ENCODE measurements at regions not wholly inside any gene's neighbourhood (a gene's known extent, or its start where the extent isn't known, plus 50 kb on each side); places are given as distances from the start of the nearest gene placed in this dataset.

- TF ChIP-seq POLR2A (IDR thresholded peaks at IDR 0.05), result no peak
- TF ChIP-seq CTCF (IDR thresholded peaks at IDR 0.05), result no peak
- no peak for TF ChIP-seq POLR2AphosphoS5 (IDR thresholded peaks at IDR 0.05)
- 57% methylated on average over 10 of the region's 10 CpGs for WGBS
- H3K27ac ChIP-seq, result no peak overlapping the region
- DNase-seq (ENCODE audit: low spot score), result no peak
- H3K9me3 ChIP-seq, result no peaks in the 10 kb centered on the region
- H3K27me3 ChIP-seq (replicated peaks; ENCODE audit: insufficient read depth), result no peaks in the 10 kb centered on the region
- intact Hi-C loops (cut with DNase I), result no loop called here
- H3K4me3 ChIP-seq, result no peak overlapping the region
- H3K36me3 ChIP-seq, result no peaks in the 10 kb centered on the region
- H3K4me1 ChIP-seq (replicated peaks), result no peaks in the 10 kb centered on the region
Measured at GRCh38 chr12:132422040-132422380, 67.9 kb upstream of the FBRSL1 start.

DNA sequence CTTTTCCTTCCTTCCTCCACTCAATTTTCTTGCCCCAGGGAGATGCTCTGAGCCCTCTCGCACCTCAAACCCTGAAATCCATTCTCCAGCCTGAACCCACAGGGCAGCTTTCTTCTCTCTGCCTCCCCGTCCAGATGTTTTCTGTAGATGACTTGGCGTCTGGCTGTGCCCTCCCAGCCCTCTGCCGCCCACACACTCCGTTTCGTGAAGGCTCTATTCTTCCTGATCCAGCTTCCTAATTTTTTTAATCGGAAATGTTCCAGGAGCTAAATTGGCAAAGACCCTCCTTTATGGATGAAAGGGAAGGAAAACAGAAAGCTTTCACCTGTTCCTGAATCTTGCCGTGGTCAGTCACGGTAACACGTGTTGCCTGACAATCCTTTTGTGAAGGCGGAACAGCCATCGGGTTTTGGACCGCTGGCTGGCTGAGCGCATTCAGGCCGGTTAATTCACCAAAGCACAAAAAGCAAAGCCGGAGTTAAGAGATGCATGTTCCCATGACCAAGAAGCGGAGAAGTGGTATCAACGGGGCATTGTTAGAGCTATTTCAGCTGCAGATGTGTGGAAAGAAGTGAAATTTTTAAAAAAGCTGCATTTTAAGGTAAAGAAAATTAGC is 70.2 kb upstream of the FBRSL1 start:
- Histone ChIP-seq H3K4me3 (no peak overlapping the region), H3K36me3 (no peaks in the 10 kb centered on the region), H3K4me1 (replicated peaks) (no peaks in the 10 kb centered on the region), H3K27me3 (replicated peaks; ENCODE audit: insufficient read depth) (no peaks in the 10 kb centered on the region), H3K9me3 (no peaks in the 10 kb centered on the region), H3K27ac (no peak overlapping the region)
- no peak for DNase-seq (ENCODE audit: low spot score)
- 43% methylated on average over 18 of the region's 18 CpGs for WGBS
- no peak for TF ChIP-seq POLR2A (IDR thresholded peaks at IDR 0.05)
- no peak for TF ChIP-seq CTCF (IDR thresholded peaks at IDR 0.05)
- no peak for TF ChIP-seq POLR2AphosphoS5 (IDR thresholded peaks at IDR 0.05)
- intact Hi-C loops (cut with DNase I), result loop anchor here (5.0 to 10.0 kb wide), 3 partner anchors 103 to 265 kb away; partner anchors contain the start of gene LRCOL1

- Histone ChIP-seq H3K36me3 (no peaks in the 10 kb centered on the region), H3K4me3 (no peak overlapping the region), H3K9me3 (no peaks in the 10 kb centered on the region), H3K27ac (no peak overlapping the region), H3K4me1 (replicated peaks) (no peaks in the 10 kb centered on the region), H3K27me3 (replicated peaks; ENCODE audit: insufficient read depth) (no peaks in the 10 kb centered on the region)
- intact Hi-C loops (cut with DNase I), result loop anchor here (5.0 to 10.0 kb wide), 3 partner anchors 104 to 264 kb away; partner anchors contain the start of gene LRCOL1
- WGBS, result 96% methylated on average over 3 of the region's 3 CpGs
- no peak for DNase-seq (ENCODE audit: low spot score)
- no peak for TF ChIP-seq POLR2AphosphoS5 (IDR thresholded peaks at IDR 0.05)
- TF ChIP-seq POLR2A (IDR thresholded peaks at IDR 0.05), result no peak
- no peak for TF ChIP-seq CTCF (IDR thresholded peaks at IDR 0.05)
Measured at GRCh38 chr12:132418393-132418925, 71.5 kb upstream of the FBRSL1 start.

DNA sequence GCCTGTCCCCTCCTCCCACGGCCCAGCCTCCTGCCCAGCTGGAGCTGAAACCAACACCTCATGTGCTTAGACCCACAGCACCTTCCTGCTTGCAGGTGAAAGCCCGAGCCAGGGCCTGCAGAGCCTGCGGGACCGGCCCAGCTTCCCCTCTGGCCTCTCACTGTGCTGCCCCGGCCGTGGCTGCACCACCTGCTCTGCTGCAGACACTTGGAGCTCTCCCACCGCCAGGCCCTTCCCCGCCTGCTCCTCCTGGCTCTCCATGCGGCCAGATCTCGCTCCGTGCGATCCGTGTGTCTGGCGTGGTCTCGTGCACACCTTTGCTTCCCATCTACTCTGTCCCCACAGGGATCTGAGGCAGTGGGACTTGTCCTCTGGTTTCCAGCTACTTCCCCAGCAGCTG is 72.2 kb upstream of the FBRSL1 start:
- H3K9me3 ChIP-seq, result no peaks in the 10 kb centered on the region
- H3K27me3 ChIP-seq (replicated peaks; ENCODE audit: insufficient read depth), result no peaks in the 10 kb centered on the region
- H3K36me3 ChIP-seq, result no peaks in the 10 kb centered on the region
- H3K27ac ChIP-seq, result no peak overlapping the region
- no peaks in the 10 kb centered on the region for H3K4me1 ChIP-seq (replicated peaks)
- intact Hi-C loops (cut with DNase I), result loop anchor here (5.0 to 10.0 kb wide), 3 partner anchors 105 to 263 kb away; partner anchors contain the start of gene LRCOL1
- TF ChIP-seq CTCF (IDR thresholded peaks at IDR 0.05) (no peak), POLR2A (IDR thresholded peaks at IDR 0.05) (no peak), POLR2AphosphoS5 (IDR thresholded peaks at IDR 0.05) (no peak)
- whole genome bisulfite sequencing, result 85% methylated on average over 15 of the region's 15 CpGs
- DNase-seq (ENCODE audit: low spot score), result no peak
- no peak overlapping the region for H3K4me3 ChIP-seq

- WGBS, result 90% methylated on average over 12 of the region's 14 CpGs
- Histone ChIP-seq H3K27me3 (replicated peaks; ENCODE audit: insufficient read depth) (no peaks in the 10 kb centered on the region), H3K27ac (no peak overlapping the region), H3K36me3 (no peaks in the 10 kb centered on the region), H3K4me3 (no peak overlapping the region), H3K4me1 (replicated peaks) (no peaks in the 10 kb centered on the region), H3K9me3 (no peaks in the 10 kb centered on the region)
- no peak for DNase-seq (ENCODE audit: low spot score)
- intact Hi-C loops (cut with DNase I), result loop anchor here (5.0 to 10.0 kb wide), 3 partner anchors 105 to 262 kb away; partner anchors contain the start of gene LRCOL1
- TF ChIP-seq POLR2AphosphoS5 (IDR thresholded peaks at IDR 0.05) (no peak), POLR2A (IDR thresholded peaks at IDR 0.05) (no peak), CTCF (IDR thresholded peaks at IDR 0.05) (no peak)
Measured at GRCh38 chr12:132416827-132417226, 73.1 kb upstream of the FBRSL1 start.
